ENCODE measurements at regions not wholly inside any gene's neighbourhood (a gene's known extent, or its start where the extent isn't known, plus 50 kb on each side); places are given as distances from the start of the nearest gene placed in this dataset.

DNA sequence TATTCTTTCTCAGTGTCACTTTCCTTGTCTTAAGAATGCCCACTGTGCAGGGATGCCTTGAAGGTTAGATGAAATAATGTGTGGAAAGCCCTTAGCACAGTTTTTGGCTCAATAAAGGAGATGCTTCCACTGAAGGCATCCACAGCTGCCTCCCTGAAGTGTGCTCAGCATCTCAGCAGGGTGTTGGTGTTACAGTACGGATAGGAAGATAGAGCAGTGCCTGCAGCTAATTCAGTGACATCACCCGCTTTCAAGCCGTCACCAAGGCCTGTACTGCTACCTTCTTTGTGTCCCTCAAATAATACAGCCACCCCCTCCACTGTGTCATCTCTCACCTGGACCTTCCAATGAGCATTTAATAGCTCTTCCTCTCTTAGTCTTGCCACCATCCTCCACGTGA, 59.0 kb downstream of the NDUFS5 start:
- no peak for DNase-seq (ENCODE audit: low spot score)

DNA sequence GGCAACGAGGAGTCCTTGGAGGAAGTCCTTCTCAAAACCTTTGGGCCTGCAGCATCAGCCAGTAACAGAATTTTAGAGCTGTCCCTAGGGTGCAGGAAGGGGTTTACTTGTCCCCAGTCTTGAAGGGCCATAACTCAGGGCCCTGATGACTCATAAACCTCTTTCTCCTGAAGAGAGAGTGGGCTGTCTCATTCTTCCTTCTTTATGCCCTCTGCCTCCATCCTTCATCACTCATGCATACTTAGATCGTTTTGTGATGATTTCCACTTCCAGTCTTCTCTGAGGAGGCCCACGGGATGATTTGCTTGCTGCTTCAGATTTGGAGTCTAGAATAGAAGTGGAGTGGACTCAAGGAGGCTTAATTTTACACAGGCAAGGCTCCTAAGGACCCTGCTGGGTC, 60.2 kb downstream of the NDUFS5 start:
- DNase-seq (ENCODE audit: low spot score): no peak

DNA sequence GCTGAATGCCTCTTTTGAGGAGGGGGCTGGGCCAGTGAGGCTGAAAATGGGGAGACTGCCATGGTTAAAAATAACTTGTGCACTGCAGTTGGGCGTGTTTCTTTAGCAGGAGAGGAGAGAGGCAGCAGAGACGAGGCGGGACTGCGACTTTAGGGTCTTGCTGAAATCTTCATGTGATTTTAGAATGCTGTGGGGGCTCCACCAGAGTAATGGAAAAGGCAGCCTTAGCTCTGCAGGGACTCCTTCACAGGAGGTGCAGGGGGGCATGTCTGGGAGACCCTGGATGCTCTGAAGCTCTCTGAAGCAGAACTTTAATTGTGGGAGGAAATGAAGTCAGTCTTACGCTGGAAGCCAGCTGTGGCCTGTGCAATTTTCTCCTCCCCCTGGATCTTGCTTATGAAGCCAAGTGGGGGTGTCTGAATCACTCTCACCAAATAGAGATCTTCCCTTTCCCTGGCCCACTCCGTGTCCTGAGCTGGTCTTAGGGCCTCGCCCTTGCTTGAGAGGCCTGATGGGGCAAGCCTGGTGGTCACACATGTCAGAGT, 60.8 kb downstream of the NDUFS5 start:
- no peak for DNase-seq (ENCODE audit: low spot score)

DNA sequence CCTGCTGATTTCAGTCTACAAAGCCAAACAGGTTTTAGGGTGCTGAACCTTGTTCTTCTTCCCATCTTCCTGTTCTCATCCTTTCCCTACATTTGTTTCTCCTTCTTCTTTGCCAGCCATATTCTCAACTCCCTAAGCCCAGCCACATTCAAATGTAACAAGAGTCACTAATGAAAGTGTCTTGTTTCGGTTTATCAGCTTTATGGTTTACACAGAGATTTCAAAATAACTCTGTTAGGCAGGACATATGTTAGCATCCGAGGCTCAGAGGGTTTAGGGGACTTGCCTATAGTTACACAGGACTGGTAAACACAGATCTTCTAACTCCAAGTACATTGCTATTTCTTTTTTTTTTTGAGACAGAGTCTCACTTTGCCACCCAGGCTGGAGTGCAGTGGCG, 61.3 kb downstream of the NDUFS5 start:
- DNase-seq (ENCODE audit: low spot score): no peak

DNA sequence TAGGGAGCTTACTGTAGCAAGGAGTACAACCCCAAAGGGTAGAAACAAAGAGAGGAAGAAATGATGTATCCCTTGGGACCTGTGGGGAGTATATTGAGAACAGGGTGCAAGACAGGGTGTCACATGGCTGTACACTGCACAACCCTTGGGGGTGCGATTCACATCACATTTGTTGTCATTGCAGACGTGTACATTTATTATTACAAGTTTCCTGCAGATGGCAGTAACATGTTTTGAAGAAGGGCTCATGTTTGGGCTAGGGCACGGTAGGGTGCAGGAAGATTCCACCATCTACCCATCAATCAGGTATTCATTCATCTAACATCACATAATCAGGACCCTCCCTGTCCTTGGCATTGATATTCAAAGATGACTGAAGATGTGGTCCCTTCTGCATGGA, 62.5 kb downstream of the NDUFS5 start:
- peak; percentile 53 for DNase-seq (ENCODE audit: low spot score)

DNA sequence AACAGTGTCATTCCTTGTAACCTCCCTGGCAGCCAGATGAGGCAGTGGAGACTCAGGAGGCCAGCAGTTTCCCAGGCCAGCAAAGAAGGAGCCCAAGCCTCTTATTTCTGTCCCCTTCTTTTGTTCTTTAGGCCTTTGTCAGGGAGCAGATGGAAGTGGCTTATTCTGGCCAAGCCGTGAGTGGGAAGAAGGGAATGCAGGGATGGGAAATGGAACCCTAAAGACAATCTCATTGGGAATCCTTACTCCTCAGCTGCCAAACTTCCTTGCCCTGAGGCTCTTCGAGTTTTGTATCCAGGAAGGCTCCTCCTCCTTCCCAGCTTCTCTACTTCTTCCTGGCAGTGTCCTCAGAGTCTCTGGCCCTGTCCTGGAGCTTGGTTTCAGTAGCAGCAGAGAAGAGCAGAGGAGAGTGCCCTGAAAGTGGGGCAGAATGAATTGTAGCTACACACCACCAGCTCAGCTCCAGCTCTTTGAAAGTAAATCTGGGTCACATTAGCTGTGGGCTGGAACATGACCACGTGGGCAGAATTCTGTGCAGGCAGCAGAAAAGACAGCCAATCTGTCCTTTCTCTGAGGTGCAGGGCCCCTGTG, 63.9 kb downstream of the NDUFS5 start:
- no peak for DNase-seq (ENCODE audit: low spot score)

DNA sequence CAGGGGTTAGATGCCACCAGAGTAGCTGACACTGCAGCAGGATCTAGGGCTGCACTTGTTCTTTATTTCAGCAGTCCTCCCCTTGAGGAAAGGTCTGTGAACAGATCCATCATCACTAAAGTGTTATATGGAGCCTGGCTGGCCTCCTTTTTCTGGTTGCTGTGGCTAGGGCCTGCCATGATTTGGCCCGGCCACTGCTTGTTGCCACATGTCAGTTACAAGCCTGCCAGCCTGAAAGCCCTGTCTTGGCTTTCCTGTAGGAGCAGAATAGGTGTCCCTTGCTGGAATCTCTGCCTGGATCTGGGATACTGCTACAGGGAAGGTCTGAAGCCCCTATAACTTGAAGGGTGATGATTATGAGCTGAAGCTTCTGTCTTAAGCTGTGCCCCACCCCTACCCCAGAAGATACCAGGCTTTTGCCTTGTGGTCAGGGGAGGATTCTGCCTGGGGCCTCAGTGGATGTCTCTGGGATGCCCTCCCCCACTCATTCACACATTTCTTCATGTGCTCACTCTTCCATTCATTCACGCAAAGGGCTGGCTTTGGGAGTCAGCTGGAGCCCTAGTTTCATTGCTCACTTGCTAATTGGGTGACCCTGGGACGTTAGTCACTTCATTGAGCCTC, 64.7 kb downstream of the NDUFS5 start:
- DNase-seq (ENCODE audit: low spot score): no peak

DNA sequence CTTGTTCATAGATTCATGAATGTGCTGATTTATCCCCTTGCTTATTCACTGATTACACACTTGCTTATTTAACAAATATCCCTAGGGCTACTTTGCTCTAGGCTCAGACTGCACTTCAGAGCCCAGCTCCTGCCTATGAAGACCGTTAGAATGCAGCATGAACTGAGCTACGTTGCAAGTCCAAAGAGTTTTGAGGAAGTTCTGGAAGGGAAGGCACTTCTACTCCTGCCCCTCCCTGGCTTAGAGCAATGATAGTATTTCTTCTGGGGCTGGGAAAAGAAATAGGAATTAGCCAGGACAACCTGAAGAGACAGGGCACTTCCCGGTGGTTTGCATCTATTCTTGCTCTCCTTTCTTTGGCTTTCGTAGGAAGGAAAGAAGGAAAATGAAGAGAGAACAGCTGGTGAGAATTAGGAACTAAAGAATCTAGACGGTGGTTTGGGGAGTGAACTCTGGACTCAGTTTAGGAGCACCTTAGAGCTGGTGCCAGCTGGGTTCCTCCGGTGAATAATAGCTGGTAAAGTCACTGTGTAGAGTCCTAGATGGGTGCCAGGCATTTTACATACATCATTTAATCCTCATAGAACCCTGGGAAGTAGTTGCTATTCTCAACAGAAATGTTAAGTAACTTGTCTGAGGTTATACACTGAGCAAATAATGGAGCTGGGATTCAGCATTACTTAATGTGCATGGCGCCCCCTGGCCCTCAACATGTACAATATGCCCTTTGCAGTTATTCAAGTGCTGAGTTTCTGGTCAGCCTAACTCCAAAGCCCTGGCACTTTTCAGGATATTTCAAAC, 65.9 kb downstream of the NDUFS5 start:
- peak; percentile 66 for DNase-seq (ENCODE audit: low spot score)

DNA sequence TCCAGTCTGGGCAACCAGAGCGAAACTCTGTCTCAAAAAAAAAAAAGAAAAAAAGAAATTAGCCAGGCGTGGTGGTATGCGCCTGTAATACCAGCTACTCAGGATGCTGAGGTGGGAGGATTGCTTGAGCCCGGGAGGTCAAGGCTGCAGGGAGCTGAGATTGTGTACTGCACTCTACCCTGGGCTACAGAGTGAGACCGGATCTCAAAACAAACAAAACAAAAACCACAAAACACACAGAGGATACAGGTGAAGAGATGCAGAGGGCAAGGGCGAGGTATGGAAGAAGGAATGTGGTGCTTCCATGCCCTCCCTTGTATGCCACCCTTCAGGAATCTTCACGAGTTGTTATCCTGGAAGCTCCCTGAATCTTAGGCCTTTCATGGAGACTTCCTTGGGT, 68.5 kb downstream of the NDUFS5 start:
- no peak for DNase-seq (ENCODE audit: low spot score)

DNA sequence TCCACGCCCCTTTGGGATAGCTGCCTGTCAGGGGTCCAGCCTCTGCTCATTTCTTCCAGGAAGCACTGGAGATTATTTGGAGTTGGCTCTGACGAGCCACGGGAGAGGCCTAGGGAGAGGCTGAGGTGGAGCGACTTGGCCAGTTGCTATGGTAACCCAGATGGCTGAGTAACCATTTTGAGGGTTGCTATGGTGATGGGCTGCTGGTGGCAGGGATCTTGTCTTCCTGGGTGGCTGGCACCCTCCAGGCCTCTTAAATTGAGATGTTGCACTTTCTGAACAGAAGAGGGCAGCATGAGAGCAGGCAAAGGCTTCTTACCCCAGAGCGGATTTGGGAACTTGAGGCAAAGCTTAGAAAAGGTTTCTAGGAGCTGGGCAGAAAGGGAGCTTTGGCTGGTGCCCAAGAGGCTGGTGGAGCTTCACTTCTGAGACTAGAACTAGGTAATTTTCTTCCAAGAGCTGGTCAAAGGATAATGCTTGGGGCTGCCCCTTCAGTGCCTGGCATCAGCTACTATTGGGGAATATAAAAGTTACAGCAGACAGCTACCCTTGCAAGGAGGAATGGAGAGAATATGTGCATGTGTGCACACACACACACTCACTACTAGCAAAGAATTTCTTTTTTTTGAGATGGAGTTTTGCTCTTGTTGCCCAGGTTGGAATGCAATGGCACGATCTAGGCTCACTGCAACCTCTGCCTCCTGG, 72.5 kb downstream of the NDUFS5 start:
- DNase-seq (ENCODE audit: low spot score): peak; percentile 88

DNA sequence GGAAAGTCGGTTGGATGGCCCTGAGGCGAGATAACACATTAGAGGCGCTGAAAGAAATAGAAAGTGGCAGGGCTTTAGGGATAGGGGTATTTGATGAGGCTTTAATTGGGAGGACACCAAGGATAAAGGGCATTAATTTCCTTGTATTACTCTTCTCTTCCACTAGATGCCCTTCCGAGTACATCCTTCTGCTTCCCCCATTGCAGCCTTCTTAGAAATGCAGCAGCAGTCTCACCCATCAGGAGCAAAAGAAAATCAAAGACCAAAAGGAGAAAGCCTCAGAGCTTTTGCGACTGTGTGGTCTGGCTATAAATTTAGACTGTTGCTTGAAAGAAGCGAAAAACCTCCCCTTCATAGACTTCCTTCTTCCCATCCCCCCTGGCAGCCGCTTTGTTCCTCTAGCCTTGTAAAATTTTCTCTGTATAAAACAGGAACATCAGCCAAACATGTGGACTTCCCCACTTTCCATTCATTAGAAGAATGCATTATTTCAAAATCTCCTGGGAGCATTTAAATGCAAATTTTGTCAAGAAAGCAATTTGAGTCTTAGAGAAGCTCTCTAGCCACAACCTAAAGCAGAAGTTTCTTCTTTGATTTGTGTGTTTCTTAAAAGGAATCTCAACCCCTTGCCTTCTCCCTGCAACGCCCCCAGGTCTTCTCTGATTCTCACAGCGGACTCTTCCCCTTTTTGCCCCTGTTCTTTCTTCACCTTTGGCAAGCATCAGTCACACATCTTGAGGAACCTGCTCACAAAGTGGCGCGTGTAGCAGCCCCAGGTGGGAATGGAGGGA, 76.6 kb downstream of the NDUFS5 start:
- peak; percentile 70 for DNase-seq (ENCODE audit: low spot score)

DNA sequence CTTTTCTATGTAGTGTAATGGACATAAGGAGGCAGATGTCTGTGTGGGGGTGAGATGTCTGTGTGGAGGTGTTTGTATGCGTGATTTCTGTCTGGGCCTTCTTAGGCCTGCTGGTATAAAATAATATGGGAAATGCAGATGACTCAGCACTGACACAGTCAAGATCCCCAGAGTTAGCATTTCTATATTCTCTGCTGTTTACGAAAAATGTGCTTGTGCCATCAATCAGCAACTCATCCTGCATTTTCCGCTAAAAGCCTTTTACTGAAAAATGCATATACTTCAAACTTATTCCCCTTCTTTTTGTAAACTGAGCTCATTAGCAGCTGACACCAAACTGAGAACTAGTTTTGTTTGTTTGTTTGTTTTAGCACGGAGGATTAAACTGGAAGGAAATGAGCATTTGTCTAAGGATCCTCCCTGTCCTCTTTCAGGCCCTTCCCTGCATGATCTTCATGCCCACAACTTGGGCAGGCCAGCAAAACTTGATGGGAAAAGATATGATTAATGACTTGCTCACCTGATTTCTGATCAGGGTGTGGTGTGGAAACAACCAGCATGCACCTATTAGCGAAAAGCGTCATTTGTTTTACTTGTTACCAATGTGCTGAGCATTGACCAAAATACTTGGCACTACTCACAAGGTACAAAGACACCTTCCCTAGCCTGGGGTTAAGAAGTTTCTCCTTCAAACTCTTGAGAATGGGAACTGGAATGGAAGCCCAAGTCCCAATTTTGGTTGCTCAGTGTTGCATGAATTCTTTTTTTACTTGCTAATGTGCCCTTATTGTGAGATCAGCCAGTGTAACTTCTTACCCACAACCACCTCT, 77.4 kb downstream of the NDUFS5 start:
- no peak for DNase-seq (ENCODE audit: low spot score)

DNA sequence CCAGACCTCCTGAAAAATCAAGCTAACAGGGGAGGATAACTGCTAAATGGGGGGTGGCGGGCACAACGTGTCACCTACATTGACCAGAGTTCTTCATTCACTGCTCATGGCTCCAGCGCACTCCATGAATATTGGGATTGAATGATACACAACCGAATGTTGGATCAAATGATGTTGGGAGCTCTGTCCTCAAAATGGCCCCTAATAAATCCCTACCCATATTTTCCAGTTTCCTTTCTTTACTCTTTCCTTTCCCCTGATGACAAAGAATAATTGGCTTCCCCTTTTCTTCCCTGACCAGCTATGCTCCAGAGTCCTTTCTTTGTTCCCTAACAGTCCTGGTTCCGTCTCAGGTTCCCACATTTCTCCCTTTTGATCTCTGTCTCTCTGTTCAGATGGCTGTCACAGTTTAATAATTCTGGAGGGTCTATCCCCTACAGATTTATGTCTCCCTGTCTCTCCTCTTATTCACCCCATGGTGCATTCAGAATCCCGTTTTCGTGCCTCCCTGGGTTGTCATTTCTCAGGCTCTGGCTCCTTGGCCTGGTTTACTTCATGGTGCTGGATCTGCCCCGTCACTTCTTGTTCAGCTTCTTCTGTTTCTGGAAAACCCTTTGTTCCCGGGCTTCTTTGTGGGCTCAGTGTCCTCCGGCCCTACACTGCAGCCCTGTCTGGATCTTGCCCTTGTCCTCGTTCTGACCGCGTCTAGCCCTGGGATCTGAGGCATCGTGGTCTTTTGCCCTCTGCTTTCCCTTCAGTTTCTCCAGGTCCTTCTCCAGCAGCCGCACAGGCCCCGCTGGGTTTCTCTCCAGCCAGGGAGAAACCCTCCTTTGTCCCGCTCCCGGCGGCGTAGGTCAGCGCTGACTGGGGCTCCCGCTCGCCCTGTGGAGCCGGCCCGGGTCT, 78.3 kb downstream of the NDUFS5 start:
- DNase-seq (ENCODE audit: low spot score): no peak

DNA sequence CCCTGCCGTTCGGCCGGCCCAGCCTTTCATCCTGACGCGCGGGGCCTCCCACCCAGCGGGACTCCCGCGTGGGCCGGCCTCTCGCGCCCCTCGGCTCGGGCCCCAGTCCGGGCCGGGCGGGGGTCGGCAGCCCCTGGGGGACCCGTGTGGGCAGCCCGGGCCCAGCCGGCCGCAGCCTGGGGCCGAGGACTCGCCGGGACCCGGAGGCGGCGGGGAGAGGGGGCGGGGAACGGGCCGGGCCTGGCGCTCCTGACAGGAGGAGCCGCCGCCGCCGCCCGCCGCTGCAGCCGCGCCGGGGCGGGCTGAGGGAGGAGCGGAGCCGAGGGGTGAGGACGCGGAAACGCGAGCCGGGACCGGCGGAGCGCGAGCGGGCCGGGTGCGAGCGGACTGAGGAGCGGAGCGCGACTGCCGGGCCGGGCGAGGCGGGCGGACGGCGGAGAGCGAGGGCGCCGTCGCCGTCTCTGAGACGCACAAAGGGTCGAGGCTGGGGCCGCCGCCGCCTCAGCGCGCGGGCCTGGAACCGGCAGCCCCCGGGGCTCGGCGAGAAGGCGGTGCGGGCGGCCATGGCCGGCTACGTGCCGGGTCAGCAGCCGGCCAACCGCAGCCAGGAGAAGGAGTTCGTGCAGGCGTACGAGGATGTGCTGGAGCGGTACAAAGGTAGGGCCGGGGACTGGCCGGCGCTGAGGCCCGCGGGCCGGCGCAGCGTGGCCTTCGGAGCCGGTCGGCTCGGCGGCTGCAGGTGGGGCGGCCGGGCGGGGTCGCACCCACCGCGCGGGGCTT, 79.1 kb downstream of the NDUFS5 start:
- no peak for DNase-seq (ENCODE audit: low spot score)

DNA sequence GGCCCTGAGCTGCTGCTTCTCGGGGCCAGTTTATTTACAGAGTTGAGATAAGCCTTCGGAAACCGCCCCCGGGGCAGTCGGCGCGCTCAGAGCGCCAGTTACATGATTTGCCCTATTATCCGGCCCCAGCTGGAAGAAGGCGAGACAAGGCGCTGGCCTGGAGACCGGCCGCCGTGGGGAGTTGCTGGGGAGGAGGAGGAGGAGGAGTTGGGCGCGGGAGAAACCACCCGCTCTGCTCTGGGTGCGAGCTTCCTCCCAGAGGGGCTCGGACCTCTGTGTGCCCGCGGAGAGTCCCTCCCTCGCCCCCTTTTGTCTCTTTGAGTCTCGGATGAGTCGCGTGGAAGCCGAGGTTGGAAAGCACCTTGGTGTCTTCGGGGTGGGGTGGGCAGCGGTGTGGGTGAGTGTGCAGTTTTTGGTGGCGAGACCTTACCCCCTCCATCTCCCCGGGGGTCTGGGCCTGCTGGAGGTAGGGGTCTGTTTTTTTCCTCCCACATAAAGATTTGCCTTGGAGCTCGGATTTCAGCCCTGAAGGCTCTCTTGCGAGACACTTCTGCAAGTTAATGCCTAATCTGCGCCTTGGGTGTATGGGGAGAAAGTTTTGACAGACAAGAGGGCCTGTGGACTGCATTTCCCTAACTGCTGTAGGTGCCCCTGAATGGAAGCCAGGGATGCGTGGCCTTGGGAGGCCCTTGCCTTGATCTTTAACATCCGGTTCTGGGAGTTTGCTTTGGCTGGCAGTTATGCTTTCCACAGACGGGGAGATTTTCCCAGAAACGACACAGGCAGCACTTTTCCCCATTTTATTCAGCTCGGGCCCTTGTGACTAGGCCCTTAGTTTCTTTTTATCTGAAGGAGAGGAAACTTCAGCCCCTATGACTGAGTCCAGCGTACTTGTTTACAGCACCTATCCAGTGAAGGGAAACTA, 80.0 kb downstream of the NDUFS5 start:
- no peak for DNase-seq (ENCODE audit: low spot score)

DNA sequence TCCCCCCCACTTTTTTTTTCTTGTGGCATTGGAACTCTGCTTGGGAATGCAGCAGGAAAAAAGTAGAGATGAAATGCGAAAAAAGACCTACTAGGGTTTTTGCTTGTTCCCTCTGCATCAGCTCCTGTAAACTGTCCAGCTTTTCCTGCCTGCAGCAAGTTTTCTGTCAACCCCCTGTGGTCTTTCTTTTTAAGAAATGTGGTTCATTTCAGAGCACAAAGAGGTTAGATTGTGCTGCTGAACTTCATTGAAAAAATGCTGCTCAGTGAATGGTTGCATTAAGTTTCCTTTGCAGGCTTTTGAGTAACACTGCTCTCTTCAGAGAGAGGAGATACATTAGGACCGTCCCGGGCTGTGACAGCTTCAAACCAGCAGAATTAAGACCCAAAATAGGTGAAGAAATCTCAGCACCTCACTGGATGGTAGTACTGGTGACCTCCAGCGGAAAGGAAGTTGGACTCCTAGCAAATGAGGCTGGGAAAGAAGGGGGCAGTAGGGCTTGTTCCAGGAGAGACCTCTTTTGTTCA, 80.7 kb downstream of the NDUFS5 start:
- no peak for DNase-seq (ENCODE audit: low spot score)
